Activated CD8-positive, alpha-beta memory T cell treated with anti-CD3 and anti-CD28 coated beads for 24 hours (primary cell): ENCODE measurements at regions not wholly inside any gene's neighbourhood (a gene's known extent, or its start where the extent isn't known, plus 50 kb on each side); places are given as distances from the start of the nearest gene placed in this dataset.
"Not testable (repeated sequence)": the region's sequence is repeated elsewhere in the genome, so short reads cannot be mapped to it uniquely, and the experiment has no call there.

ENCODE experiments used
- DNase-seq: peaks from one replicate; pipeline ENCODE4 v3.0.0-alpha.2; 2020

DNA sequence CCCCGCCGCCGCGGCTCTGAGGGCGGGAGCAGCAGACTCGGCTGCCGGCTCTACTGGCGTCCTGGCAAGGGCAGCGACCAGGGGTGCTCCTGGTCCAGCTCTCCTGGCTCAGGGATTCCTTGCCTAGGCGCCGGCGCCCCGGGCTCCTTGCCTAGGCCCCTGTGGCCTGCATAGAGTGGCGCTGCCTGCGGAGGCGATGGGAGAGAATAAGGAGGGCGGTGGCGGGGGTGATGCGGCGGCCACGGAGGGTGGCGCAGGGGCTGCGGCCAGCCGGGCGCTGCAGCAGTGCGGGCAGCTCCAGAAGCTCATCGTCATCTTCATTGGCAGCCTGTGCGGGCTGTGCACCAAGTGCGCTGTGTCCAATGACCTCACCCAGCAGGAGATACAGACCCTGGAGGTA, 136.6 kb upstream of the TP53TG3D start:
- DNase-seq = peak; percentile 54

DNA sequence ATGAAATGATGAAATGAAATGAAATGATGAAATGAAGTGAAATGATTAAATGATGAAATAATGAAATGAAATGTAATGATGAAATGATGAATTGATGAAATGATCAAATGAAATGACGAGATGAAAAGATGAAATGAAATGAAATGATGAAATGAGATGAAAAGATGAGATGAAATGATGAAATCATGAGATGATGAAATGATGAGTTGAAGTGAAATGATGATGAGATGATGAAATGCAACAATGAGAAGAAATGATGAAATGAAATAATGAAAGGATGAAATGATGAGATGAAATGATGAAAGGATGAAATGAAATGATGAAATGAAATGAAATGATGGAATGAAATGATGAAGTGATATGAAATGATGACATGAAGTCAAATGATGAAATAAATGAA, 132.7 kb upstream of the TP53TG3D start:
- not testable (repeated sequence) for DNase-seq

DNA sequence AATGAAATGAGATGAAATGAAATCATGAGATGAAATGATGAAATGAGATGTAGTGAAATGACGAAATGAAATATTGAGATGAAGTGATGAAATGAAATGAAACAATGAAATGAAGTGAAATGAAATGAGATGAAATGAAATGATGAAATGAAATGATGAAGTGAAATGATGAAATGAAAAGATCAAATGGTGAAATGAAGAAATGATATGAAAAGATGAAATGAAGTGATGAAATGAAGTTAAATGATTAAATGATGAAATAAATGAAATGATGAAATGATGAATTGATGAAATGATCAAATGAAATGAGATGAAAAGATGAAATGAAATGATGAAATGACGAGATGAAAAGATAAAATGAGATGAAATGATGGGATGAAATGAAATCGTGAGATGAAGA, 132.3 kb upstream of the TP53TG3D start:
- not testable (repeated sequence) for DNase-seq

DNA sequence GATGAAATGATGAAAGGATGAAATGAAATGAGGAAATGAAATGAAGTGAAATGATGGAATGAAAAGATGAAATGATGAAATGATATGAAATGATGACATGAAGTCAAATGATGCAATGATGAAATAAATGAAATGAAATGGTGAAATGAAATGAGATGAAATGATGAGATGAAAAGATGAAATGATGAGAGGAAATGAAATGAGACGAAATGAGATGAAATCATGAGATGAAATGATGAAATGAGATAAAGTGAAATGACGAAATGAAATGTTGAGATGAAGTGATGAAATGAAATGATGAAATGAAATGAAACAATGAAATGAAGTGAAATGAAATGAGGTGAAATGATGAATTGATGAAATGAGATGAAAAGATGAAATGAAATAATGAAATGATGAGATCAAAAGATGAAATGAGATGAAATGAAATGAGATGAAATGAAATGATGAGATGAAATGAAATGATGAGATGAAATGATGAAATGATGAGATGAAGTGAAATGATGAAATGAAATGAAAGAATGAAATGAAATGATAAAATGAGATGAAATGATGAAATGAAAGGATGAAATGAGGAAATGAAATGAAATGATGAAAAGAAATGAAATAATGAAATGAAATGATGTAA, 131.7 kb upstream of the TP53TG3D start:
- DNase-seq = not testable (repeated sequence)

DNA sequence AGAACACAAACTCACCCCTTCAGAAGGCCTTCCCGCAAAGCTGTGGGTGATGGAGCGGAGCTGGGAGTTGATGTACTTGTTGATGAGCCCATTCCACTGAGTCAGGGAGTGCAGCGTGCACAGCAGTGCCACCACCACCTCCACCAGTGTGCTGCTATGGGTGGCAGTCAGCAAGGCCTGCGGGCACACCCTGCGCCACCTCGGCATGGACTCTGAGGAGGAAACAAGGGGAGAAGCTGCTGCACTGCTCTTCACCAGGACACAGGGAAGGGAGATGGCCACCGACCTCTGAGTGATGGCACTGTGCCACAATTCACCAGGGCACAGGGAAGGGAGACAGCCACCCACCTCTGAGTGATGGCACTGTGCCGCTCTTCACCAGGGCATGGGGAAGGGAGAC, 100.7 kb upstream of the TP53TG3D start:
- DNase-seq = not testable (repeated sequence)

DNA sequence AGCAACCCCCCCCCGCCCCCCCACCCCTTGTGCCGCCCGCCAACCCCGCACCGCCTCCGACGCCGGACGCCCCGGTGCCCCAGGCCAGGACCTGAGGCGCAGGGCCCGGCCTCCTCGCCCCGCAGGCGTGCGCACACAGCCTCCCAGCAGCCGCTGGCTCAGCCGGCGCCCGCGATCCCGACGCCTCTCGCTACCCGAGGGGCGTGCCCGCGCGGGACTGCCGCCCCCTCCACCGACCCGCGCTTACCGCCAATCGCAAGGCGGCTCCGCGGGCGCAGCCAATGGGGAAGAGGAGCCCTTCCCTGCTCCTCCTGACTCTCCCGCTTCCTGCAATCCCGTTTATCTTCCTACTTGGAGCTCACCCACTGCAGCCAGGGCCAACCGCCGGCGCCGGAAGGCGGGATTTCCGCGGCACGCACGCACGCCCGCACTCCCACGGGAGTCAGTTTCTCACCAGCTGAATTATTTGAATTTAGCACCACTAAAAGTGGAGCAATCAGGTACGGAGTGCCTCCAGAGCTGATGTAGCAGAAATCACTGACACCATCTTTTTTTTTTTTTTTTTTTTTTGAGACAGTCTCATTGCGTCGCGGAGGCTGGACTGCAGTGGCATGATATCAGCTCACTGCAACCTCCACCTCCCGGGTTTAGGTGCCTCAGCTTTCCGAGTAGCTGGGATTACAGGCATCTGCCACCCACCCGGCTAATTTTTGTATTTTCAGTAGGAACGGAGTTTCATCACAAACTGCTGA, 65.0 kb upstream of the TP53TG3D start:
- not testable (repeated sequence) for DNase-seq

DNA sequence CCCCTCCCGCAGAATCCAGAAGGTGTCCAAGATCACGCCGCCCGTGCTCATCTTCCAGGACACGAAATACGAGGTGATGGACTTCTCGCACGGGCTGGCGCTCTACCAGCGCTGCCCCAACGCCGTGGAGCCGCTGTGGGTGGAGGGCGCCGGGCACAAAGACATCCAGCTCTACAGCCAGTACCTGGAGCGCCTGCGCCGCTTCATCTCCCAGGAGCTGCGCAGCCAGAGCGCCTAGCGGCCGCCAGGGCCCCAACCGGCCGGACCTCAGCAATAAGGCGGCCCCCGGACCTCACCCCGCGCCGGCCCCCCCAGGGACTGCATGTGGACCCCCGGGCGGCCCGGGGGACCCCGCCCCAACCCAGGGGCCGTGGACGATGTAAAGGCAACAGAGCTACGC, 50.5 kb upstream of the TP53TG3D start:
- not testable (repeated sequence) for DNase-seq
